ENCODE measurements at regions not wholly inside any gene's neighbourhood (a gene's known extent, or its start where the extent isn't known, plus 50 kb on each side); places are given as distances from the start of the nearest gene placed in this dataset.

- no peaks in the 10 kb centered on the region for H3K9me3 ChIP-seq (replicated peaks in 1 of 3)
- no peaks in the 10 kb centered on the region for H3K36me3 ChIP-seq (replicated peaks in 1 of 2)
- H3K4me1 ChIP-seq (replicated peaks in 1 of 2): peaks cover 7 to 28% of the 10 kb centered on the region in 2 donors
- intact Hi-C loops (cut with DNase I): no loop called here
- no peak for TF ChIP-seq POLR2A (IDR thresholded peaks at IDR 0.05)
- TF ChIP-seq, protein P1, sequence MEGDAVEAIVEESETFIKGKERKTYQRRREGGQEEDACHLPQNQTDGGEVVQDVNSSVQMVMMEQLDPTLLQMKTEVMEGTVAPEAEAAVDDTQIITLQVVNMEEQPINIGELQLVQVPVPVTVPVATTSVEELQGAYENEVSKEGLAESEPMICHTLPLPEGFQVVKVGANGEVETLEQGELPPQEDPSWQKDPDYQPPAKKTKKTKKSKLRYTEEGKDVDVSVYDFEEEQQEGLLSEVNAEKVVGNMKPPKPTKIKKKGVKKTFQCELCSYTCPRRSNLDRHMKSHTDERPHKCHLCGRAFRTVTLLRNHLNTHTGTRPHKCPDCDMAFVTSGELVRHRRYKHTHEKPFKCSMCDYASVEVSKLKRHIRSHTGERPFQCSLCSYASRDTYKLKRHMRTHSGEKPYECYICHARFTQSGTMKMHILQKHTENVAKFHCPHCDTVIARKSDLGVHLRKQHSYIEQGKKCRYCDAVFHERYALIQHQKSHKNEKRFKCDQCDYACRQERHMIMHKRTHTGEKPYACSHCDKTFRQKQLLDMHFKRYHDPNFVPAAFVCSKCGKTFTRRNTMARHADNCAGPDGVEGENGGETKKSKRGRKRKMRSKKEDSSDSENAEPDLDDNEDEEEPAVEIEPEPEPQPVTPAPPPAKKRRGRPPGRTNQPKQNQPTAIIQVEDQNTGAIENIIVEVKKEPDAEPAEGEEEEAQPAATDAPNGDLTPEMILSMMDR (IDR thresholded peaks at IDR 0.05): no peak
- DNase-seq: no peak
- H3K27me3 ChIP-seq: no peaks in the 10 kb centered on the region
- H3K27ac ChIP-seq: no peak overlapping the region
- H3K4me3 ChIP-seq: no peak overlapping the region
These were observed 614.2 kb upstream of the CITED2 start for GRCh38 chr6:139988685-139989084.

- intact Hi-C loops (cut with DNase I): no loop called here
- no peak for DNase-seq
- H3K4me1 ChIP-seq (replicated peaks in 1 of 2): peaks cover 7 to 44% of the 10 kb centered on the region in 2 donors
These were observed 612.6 kb upstream of the CITED2 start for GRCh38 chr6:139987091-139987490.

DNA sequence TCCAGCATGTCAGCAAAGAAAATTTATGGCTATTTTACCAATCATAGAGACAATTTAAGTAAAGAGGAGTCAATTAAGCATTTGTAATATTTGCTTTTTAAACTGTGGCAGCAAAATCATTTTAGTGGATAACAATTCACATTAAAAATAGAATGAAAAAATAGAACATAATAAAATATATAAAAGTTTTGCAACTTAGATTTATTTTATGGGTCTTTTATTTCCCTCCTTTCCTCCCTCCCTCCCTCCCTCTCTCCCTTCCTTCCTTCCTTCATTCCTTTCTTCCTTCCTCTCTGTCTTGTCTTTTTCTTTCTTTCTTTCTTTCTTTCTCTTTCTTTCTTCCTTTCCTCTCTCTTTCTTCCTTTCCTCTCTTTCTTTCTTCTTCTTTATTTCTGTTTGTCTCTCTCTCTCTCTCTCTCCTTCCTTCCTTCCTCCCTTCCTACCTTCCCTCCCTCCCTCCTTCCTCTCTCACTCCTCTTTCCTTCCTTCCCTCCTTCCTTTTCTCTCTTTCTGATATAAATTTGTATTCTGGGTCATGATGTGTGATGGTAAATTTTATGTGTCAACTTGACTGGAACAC lies 610.9 kb upstream of the CITED2 start:
- Histone ChIP-seq H3K4me3 (no peak overlapping the region), H3K36me3 (replicated peaks in 1 of 2) (no peaks in the 10 kb centered on the region), H3K27me3 (no peaks in the 10 kb centered on the region), H3K9me3 (replicated peaks in 1 of 3) (no peaks in the 10 kb centered on the region), H3K27ac (no peak overlapping the region), H3K4me1 (replicated peaks in 1 of 2) (peaks cover 3 to 37% of the 10 kb centered on the region in 2 donors)
- TF ChIP-seq POLR2A (IDR thresholded peaks at IDR 0.05): no peak
- TF ChIP-seq, protein P1 (IDR thresholded peaks at IDR 0.05): no peak
- intact Hi-C loops (cut with DNase I): no loop called here
- DNase-seq: no peak

More at GRCh38 chr6:139987091-139987490, 612.6 kb upstream of the CITED2 start:
- Histone ChIP-seq H3K9me3 (replicated peaks in 1 of 3) (no peaks in the 10 kb centered on the region), H3K4me3 (no peak overlapping the region), H3K27me3 (no peaks in the 10 kb centered on the region), H3K36me3 (replicated peaks in 1 of 2) (no peaks in the 10 kb centered on the region), H3K27ac (no peak overlapping the region)
- no peak for TF ChIP-seq POLR2A (IDR thresholded peaks at IDR 0.05)
- TF ChIP-seq, protein P1 (IDR thresholded peaks at IDR 0.05): no peak

DNA sequence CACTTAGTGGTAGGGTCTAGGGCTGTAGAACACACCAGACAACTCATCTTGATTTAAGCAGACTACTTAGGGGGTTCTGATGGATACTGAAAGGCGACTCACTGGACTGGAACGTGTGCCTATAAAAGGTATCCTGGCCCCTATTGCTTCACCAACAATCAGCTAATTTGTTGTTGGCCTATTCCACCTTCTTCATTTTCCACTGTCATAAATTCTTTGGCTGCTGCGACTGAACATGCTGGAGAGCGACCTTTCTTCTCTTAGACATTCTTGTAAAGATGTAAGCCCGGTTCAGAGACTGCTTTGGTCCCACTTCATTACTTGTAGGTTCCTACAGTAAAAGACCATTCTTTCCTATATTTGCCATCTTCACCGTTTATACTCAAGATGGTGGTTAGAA lies 609.9 kb upstream of the CITED2 start:
- no peak for TF ChIP-seq POLR2A (IDR thresholded peaks at IDR 0.05)
- TF ChIP-seq, protein P1 (IDR thresholded peaks at IDR 0.05): no peak
- no peaks in the 10 kb centered on the region for H3K36me3 ChIP-seq (replicated peaks in 1 of 2)
- H3K9me3 ChIP-seq (replicated peaks in 1 of 3): no peaks in the 10 kb centered on the region
- no peak for DNase-seq
- intact Hi-C loops (cut with DNase I): no loop called here
- 94 to 98% (median 96%) methylated on average over 6 of the region's 6 CpGs for WGBS, 4 donors
- H3K27ac ChIP-seq: peak overlapping the region in 2 of 5 donors; percentile 32 to 46
- H3K27me3 ChIP-seq: no peaks in the 10 kb centered on the region
- H3K4me3 ChIP-seq: no peak overlapping the region
- H3K4me1 ChIP-seq (replicated peaks in 1 of 2): peaks cover 0 to 28% of the 10 kb centered on the region in 2 donors
